RWPE2 (cell line): ENCODE measurements at regions not wholly inside any gene's neighbourhood (a gene's known extent, or its start where the extent isn't known, plus 50 kb on each side); places are given as distances from the start of the nearest gene placed in this dataset.

ENCODE experiments used
- ATAC-seq: fragments of 200-7000 bp; cut with Tn5 transposase; 3 replicates; pipeline ENCODE4 v1.9.1; 2021; ENCODE audit warnings: low read depth
- DNase-seq: peaks from one replicate; pipeline ENCODE4 v3.0.0-alpha.2; 2020; ENCODE audit warnings: low spot score
- H3K27ac ChIP-seq: fragments of 450-650 bp; 2 replicates; pipeline ENCODE4 v1.5.1; 2017; ENCODE audit warnings: mild to moderate bottlenecking; ENCODE audit not compliant: poor library complexity, severe bottlenecking
- H3K27me3 ChIP-seq: fragments of 250-450 bp; sonication (Bioruptor Pico); 2 replicates; pipeline ENCODE4 v1.5.1; 2021; ENCODE audit warnings: mild to moderate bottlenecking, moderate library complexity; ENCODE audit not compliant: insufficient read depth, poor library complexity, severe bottlenecking
- H3K36me3 ChIP-seq: fragments of 250-450 bp; sonication (Bioruptor Pico); 2 replicates; pipeline ENCODE4 v1.5.1; 2020; ENCODE audit warnings: low read depth, mild to moderate bottlenecking, moderate library complexity
- H3K4me1 ChIP-seq: fragments of 250-450 bp; sonication (Bioruptor Pico); 2 replicates; pipeline ENCODE4 v1.5.1; 2021; ENCODE audit warnings: mild to moderate bottlenecking, moderate library complexity; ENCODE audit not compliant: insufficient read depth, poor library complexity, severe bottlenecking
- H3K4me3 ChIP-seq: fragments of 250-450 bp; sonication (Bioruptor Pico); 2 replicates; pipeline ENCODE4 v1.5.1; 2021; ENCODE audit warnings: mild to moderate bottlenecking, moderate library complexity; ENCODE audit not compliant: severe bottlenecking
- H3K9me3 ChIP-seq: fragments of 250-450 bp; sonication (Bioruptor Pico); 2 replicates; pipeline ENCODE4 v1.5.1; 2021; ENCODE audit warnings: mild to moderate bottlenecking, moderate library complexity; ENCODE audit not compliant: severe bottlenecking
- TF ChIP-seq, protein P1 (sequence below): fragments of 450-650 bp; IDR thresholded peaks from one replicate; pipeline ENCODE4 v1.5.1; 2017; ENCODE audit warnings: mild to moderate bottlenecking, moderate library complexity; ENCODE audit not compliant: poor library complexity, severe bottlenecking

DNA sequence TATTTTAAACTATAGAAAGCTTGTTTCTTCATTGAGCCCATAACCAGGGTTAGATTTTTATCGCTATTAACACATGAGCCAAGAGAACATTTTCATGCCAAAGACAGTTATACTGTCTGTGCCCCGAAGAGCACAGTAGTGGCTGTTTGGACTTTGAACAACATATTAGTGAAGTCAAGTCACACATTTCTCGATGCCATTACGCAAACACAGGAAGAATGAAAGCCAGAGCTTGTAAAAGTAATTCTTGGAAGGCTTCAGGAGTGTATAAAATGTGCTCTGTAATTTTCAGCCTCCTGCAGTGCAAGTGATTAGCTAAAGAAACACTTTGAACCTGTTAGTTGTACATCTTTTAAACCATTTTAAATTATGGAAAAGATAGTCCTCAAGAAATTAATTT, 590.7 kb upstream of the PITX2 start:
- H3K27me3 ChIP-seq: no peaks in the 10 kb centered on the region
- no peak overlapping the region for H3K4me3 ChIP-seq
- DNase-seq: no peak
- no peak overlapping the region for H3K27ac ChIP-seq
- no peaks in the 10 kb centered on the region for H3K9me3 ChIP-seq
- TF ChIP-seq, protein P1, sequence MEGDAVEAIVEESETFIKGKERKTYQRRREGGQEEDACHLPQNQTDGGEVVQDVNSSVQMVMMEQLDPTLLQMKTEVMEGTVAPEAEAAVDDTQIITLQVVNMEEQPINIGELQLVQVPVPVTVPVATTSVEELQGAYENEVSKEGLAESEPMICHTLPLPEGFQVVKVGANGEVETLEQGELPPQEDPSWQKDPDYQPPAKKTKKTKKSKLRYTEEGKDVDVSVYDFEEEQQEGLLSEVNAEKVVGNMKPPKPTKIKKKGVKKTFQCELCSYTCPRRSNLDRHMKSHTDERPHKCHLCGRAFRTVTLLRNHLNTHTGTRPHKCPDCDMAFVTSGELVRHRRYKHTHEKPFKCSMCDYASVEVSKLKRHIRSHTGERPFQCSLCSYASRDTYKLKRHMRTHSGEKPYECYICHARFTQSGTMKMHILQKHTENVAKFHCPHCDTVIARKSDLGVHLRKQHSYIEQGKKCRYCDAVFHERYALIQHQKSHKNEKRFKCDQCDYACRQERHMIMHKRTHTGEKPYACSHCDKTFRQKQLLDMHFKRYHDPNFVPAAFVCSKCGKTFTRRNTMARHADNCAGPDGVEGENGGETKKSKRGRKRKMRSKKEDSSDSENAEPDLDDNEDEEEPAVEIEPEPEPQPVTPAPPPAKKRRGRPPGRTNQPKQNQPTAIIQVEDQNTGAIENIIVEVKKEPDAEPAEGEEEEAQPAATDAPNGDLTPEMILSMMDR: no peak
- ATAC-seq: no peak
- no peaks in the 10 kb centered on the region for H3K4me1 ChIP-seq
- no peaks in the 10 kb centered on the region for H3K36me3 ChIP-seq

DNA sequence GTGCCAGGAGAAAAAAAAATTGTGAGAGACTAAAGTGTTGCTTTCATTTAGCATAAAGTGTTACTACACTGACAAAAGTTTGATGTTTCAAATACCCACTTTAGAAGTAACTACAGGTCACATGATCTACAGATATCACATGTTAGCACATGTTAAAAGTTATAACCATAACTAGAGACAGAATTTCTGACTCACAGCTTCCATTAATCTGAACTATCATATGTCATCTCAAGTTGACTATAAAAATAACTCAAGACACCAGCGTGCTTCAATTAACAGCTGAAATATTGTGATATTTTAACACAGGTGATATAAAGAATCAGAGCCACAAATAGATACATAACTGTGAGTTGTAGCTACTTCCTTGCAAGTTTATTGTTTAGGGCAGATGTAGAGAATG, 591.5 kb upstream of the PITX2 start:
- DNase-seq: no peak
- Histone ChIP-seq H3K36me3 (no peaks in the 10 kb centered on the region), H3K27me3 (no peaks in the 10 kb centered on the region), H3K4me1 (no peaks in the 10 kb centered on the region), H3K4me3 (no peak overlapping the region), H3K9me3 (no peaks in the 10 kb centered on the region), H3K27ac (no peak overlapping the region)
- ATAC-seq: no peak
- TF ChIP-seq, protein P1: no peak

DNA sequence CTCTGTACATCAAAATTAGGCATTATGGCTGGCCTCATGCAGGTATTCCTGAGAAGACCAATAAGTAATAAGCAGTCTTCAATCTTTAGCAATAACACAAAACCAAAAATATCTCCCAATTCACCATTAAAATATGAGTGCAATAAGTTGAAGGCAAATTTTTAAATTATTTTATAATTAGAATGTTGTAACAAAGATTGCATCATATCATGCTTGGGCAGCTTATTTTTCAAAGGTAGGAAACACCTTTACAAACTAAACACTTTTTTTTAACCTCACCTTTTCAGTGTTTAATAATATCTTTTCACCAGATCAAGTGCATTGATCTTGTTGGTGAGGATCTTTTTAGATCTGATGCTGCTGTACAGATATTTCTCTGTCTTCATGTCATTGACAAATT, 592.9 kb upstream of the PITX2 start:
- H3K27me3 ChIP-seq: no peaks in the 10 kb centered on the region
- TF ChIP-seq, protein P1: no peak
- H3K9me3 ChIP-seq: no peaks in the 10 kb centered on the region
- no peaks in the 10 kb centered on the region for H3K4me1 ChIP-seq
- no peaks in the 10 kb centered on the region for H3K36me3 ChIP-seq
- ATAC-seq: no peak
- no peak overlapping the region for H3K4me3 ChIP-seq
- no peak overlapping the region for H3K27ac ChIP-seq
- DNase-seq: no peak

DNA sequence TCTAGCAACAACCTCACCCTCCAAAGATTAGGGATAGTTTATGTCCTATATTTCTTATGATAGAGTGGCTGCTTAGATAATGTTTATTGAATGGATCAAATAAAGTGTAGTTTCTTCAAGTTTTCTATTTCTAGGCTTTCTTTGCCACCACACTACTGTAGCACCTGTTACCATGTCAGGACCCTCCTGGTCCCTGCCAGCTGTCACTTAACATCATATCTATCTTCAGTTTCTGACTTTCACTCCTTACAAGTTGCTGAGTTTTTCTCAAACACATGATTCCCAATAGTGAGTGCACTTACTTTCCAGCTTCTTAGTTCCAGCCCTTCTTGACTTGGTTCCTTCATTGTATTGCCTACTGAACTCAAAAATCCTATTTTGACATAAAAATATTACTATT, 593.9 kb upstream of the PITX2 start:
- H3K27ac ChIP-seq: no peak overlapping the region
- DNase-seq: no peak
- no peaks in the 10 kb centered on the region for H3K36me3 ChIP-seq
- ATAC-seq: no peak
- TF ChIP-seq, protein P1: no peak
- H3K27me3 ChIP-seq: no peaks in the 10 kb centered on the region
- no peak overlapping the region for H3K4me3 ChIP-seq
- no peaks in the 10 kb centered on the region for H3K9me3 ChIP-seq
- no peaks in the 10 kb centered on the region for H3K4me1 ChIP-seq

DNA sequence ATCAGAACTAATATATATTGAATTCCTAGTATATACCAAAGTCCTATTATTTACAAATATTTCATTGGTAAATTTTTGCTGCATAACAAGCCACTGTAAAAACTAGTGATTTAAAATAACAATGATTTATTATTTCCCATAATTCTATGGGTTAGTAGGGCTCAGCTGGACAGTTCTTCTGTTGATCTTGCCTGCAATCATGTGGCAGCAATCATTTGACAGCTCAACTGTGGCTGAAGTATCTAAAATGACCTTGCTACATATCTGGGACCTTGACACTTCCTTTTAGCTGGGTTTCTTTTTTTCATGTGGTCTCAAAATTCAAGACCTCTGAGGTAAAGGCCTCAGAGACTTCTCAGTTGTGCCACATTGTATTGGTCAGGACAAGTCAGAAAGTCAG, 598.5 kb upstream of the PITX2 start:
- Histone ChIP-seq H3K4me3 (no peak overlapping the region), H3K9me3 (no peaks in the 10 kb centered on the region), H3K4me1 (no peaks in the 10 kb centered on the region), H3K27me3 (no peaks in the 10 kb centered on the region), H3K27ac (no peak overlapping the region), H3K36me3 (no peaks in the 10 kb centered on the region)
- ATAC-seq (no peak), DNase-seq (no peak)
- TF ChIP-seq, protein P1: no peak
